GM23338 (cell line): ENCODE measurements at regions not wholly inside any gene's neighbourhood (a gene's known extent, or its start where the extent isn't known, plus 50 kb on each side); places are given as distances from the start of the nearest gene placed in this dataset.
"Not testable (repeated sequence)": the region's sequence is repeated elsewhere in the genome, so short reads cannot be mapped to it uniquely, and the experiment has no call there.

Experiments
- ATAC-seq: fragments of 200-7000 bp; cut with Tn5 transposase; 3 replicates; pipeline ENCODE4 v1.9.1; 2020
- DNase-seq: peaks from one replicate; pipeline ENCODE4 v3.0.0-alpha.2; 2015; ENCODE audit warnings: low spot score
- H2AFZ ChIP-seq: fragments of 200-600 bp; sonication (generic); 2 replicates; pipeline ENCODE4 v1.8.0; 2016; ENCODE audit warnings: antibody characterized with exemption, mild to moderate bottlenecking, moderate library complexity
- H3F3A ChIP-seq: fragments of 200-600 bp; sonication (generic); replicated peaks from 2 replicates; pipeline ENCODE4 v1.8.0; 2017; ENCODE audit warnings: antibody characterized with exemption, mixed run types, low read depth
- H3K27ac ChIP-seq: fragments of 200-600 bp; sonication (generic); 2 replicates; pipeline ENCODE4 v1.6.1; 2016; ENCODE audit warnings: low read depth
- H3K27me3 ChIP-seq: fragments of 200-600 bp; sonication (generic); 2 replicates; pipeline ENCODE4 v1.8.0; 2016; ENCODE audit warnings: mild to moderate bottlenecking, mixed run types, moderate library complexity; ENCODE audit not compliant: insufficient read depth
- H3K36me3 ChIP-seq: fragments of 200-600 bp; sonication (generic); 2 replicates; pipeline ENCODE4 v1.8.0; 2016; ENCODE audit warnings: mild to moderate bottlenecking; ENCODE audit not compliant: insufficient read depth
- H3K4me1 ChIP-seq: fragments of 200-600 bp; sonication (generic); 2 replicates; pipeline ENCODE4 v1.8.0; 2016; ENCODE audit warnings: mild to moderate bottlenecking, moderate library complexity; ENCODE audit not compliant: insufficient read depth
- H3K4me2 ChIP-seq: fragments of 200-600 bp; sonication (generic); 2 replicates; pipeline ENCODE4 v1.7.1; 2017; ENCODE audit warnings: mixed run types
- H3K4me3 ChIP-seq: fragments of 200-600 bp; sonication (generic); 2 replicates; pipeline ENCODE4 v1.6.1; 2016; ENCODE audit warnings: mixed run types
- H3K79me2 ChIP-seq: fragments of 200-600 bp; sonication (generic); replicated peaks from 2 replicates; pipeline ENCODE4 v1.8.0; 2017; ENCODE audit warnings: mild to moderate bottlenecking; ENCODE audit not compliant: insufficient read depth
- H3K9me2 ChIP-seq: fragments of 200-600 bp; sonication (generic); 2 replicates; pipeline ENCODE4 v1.8.0; 2017; ENCODE audit not compliant: insufficient read depth
- H4K20me1 ChIP-seq: fragments of 200-600 bp; sonication (generic); replicated peaks from 2 replicates; pipeline ENCODE4 v1.8.0; 2017; ENCODE audit warnings: mild to moderate bottlenecking; ENCODE audit not compliant: insufficient read depth
- H3K27ac Mint-ChIP-seq: 2 replicates; pipeline ENCODE4 v1.8.0; 2020; ENCODE audit warnings: inconsistent platforms, mild to moderate bottlenecking, moderate library complexity, mixed read lengths
- H3K27me3 Mint-ChIP-seq: 3 replicates; pipeline ENCODE4 v1.8.0; 2022; ENCODE audit warnings: low read depth, mild to moderate bottlenecking, moderate library complexity, mixed read lengths, inconsistent platforms; ENCODE audit not compliant: insufficient read depth, poor library complexity
- H3K36me3 Mint-ChIP-seq: 3 replicates; pipeline ENCODE4 v1.8.0; 2021; ENCODE audit warnings: low read depth, mild to moderate bottlenecking, inconsistent platforms, moderate library complexity, mixed read lengths
- H3K4me1 Mint-ChIP-seq: 3 replicates; pipeline ENCODE4 v1.8.0; 2020; ENCODE audit warnings: mild to moderate bottlenecking, inconsistent platforms, mixed read lengths
- H3K4me3 Mint-ChIP-seq: 3 replicates; pipeline ENCODE4 v1.8.0; 2021; ENCODE audit warnings: moderate library complexity, mild to moderate bottlenecking, inconsistent platforms, mixed read lengths
- H3K9me3 Mint-ChIP-seq: 3 replicates; pipeline ENCODE4 v1.8.0; 2020; ENCODE audit warnings: moderate library complexity, mild to moderate bottlenecking, inconsistent platforms, mixed read lengths
- CREB1 ChIP-seq: fragments of 250-450 bp; sonication (Bioruptor Pico); IDR thresholded peaks from 2 replicates; pipeline ENCODE4 v1.5.0; 2020; ENCODE audit warnings: low read depth, mild to moderate bottlenecking, moderate library complexity
- CTCF ChIP-seq, 2 experiments: fragments of 200-600 bp in 1 of 2; sonication (generic) in 1 of 2; conservative IDR thresholded peaks; 2 replicates each; pipeline versions ENCODE4 v1.5.1 to v1.6.1; 2016 to 2017; ENCODE audit warnings: antibody characterized with exemption in 2 of 2, low read depth in 2 of 2, mild to moderate bottlenecking in 2 of 2, moderate library complexity in 1 of 2
- EZH2 ChIP-seq: fragments of 200-600 bp; sonication (generic); IDR thresholded peaks from one replicate; pipeline ENCODE4 v1.8.0; 2017; ENCODE audit warnings: antibody characterized with exemption, mild to moderate bottlenecking, low read depth; ENCODE audit not compliant: unreplicated experiment
- EZH2phosphoT487 ChIP-seq: fragments of 200-600 bp; sonication (generic); IDR thresholded peaks from one replicate; pipeline ENCODE4 v1.8.1; 2018; ENCODE audit warnings: antibody characterized with exemption; ENCODE audit not compliant: unreplicated experiment
- JUNB ChIP-seq: IDR thresholded peaks from one replicate; pipeline ENCODE4 v1.6.1; 2016; ENCODE audit warnings: antibody characterized with exemption; ENCODE audit not compliant: unreplicated experiment
- NANOG ChIP-seq: IDR thresholded peaks from 2 replicates; pipeline ENCODE4 v1.6.1; 2016; ENCODE audit warnings: antibody characterized with exemption, borderline replicate concordance
- POLR2AphosphoS5 ChIP-seq: IDR thresholded peaks from 2 replicates; pipeline ENCODE4 v1.6.1; 2016; ENCODE audit warnings: antibody characterized with exemption, low read depth
- REST ChIP-seq: IDR thresholded peaks from one replicate; pipeline ENCODE4 v1.6.1; 2018; ENCODE audit warnings: antibody characterized with exemption; ENCODE audit not compliant: unreplicated experiment
- STAT1 ChIP-seq: IDR thresholded peaks from one replicate; pipeline ENCODE4 v1.6.1; 2016; ENCODE audit warnings: antibody characterized with exemption; ENCODE audit not compliant: unreplicated experiment
- ZNF114 ChIP-seq: fragments of 250-450 bp; sonication (Bioruptor Pico); IDR thresholded peaks from 2 replicates; pipeline ENCODE4 v1.5.0; 2020; ENCODE audit warnings: mild to moderate bottlenecking, moderate library complexity
- ZNF331 ChIP-seq: fragments of 250-450 bp; sonication (Bioruptor Pico); IDR thresholded peaks from 2 replicates; pipeline ENCODE4 v1.5.0; 2020; ENCODE audit warnings: low read depth, mild to moderate bottlenecking, moderate library complexity
- ZNF462 ChIP-seq: fragments of 250-450 bp; sonication (Bioruptor Pico); IDR thresholded peaks from 2 replicates; pipeline ENCODE4 v1.5.0; 2020; ENCODE audit warnings: mild to moderate bottlenecking, moderate library complexity

- not testable (repeated sequence) for H3K79me2 ChIP-seq, H3K4me3 Mint-ChIP-seq, H3K4me1 ChIP-seq, H3F3A ChIP-seq, H3K36me3 Mint-ChIP-seq, H3K36me3 ChIP-seq, H3K27me3 ChIP-seq, ATAC-seq, H3K27ac Mint-ChIP-seq, H3K4me1 Mint-ChIP-seq, H4K20me1 ChIP-seq, H3K4me2 ChIP-seq, H3K27me3 Mint-ChIP-seq, H3K9me3 Mint-ChIP-seq, H2AFZ ChIP-seq, DNase-seq, H3K27ac ChIP-seq, H3K9me2 ChIP-seq, H3K4me3 ChIP-seq
Measured at GRCh38 chr6:141815039-141815438, 317.7 kb upstream of the GJE1 start.

- H4K20me1 ChIP-seq, result no peaks in the 10 kb centered on the region
- H3K27me3 ChIP-seq, result no peaks in the 10 kb centered on the region
- DNase-seq (no peak), ATAC-seq (no peak)
- H3K36me3 Mint-ChIP-seq, result no peaks in the 10 kb centered on the region
- H3F3A ChIP-seq, result no peaks in the 10 kb centered on the region
- H3K27ac Mint-ChIP-seq, result no peak overlapping the region
- no peaks in the 10 kb centered on the region for H3K9me2 ChIP-seq
- H3K9me3 Mint-ChIP-seq, result no peaks in the 10 kb centered on the region
- no peak overlapping the region for H3K4me2 ChIP-seq
- H3K4me1 ChIP-seq, result peaks cover 14% of the 10 kb centered on the region
- H3K4me3 ChIP-seq, result no peak overlapping the region
- no peak overlapping the region for H2AFZ ChIP-seq
- peaks cover 16% of the 10 kb centered on the region for H3K4me1 Mint-ChIP-seq
- H3K79me2 ChIP-seq, result no peaks in the 10 kb centered on the region
- no peak overlapping the region for H3K4me3 Mint-ChIP-seq
- H3K27me3 Mint-ChIP-seq, result no peaks in the 10 kb centered on the region
- H3K36me3 ChIP-seq, result no peaks in the 10 kb centered on the region
- H3K27ac ChIP-seq, result no peak overlapping the region
- TF ChIP-seq ZNF114 (CRISPR knock-in tag), result no peak
- TF ChIP-seq NANOG, result no peak
- no peak for TF ChIP-seq ZNF331
- no peak for TF ChIP-seq POLR2AphosphoS5
- no peak for TF ChIP-seq CTCF (conservative IDR thresholded peaks at IDR 0.05; ENCODE audit: low read depth in 2 of 2)
- TF ChIP-seq REST, result no peak
- TF ChIP-seq ZNF462 (CRISPR knock-in tag), result no peak
- no peak for TF ChIP-seq CREB1 (CRISPR knock-in tag)
- no peak for TF ChIP-seq EZH2
- no peak for TF ChIP-seq EZH2phosphoT487
- no peak for TF ChIP-seq JUNB
- no peak for TF ChIP-seq STAT1
Measured at GRCh38 chr6:141809901-141810300, 322.8 kb upstream of the GJE1 start.
